SK-N-SH (cell line): ENCODE measurements at regions not wholly inside any gene's neighbourhood (a gene's known extent, or its start where the extent isn't known, plus 50 kb on each side); places are given as distances from the start of the nearest gene placed in this dataset.

Experiments used
- CTCF ChIA-PET: fragments of 300-600, 350-600 bp; formaldehyde crosslinking; extraction: SDS; loops from one replicate; lab custom pipeline; 2021; lab: Yijun Ruan, JAX
- POLR2A ChIA-PET: fragments of 350-600 bp; sonication (Branson Sonifier 250); formaldehyde crosslinking; extraction: SDS; loops from one replicate; lab custom pipeline; 2020; ENCODE audit warnings: antibody characterized with exemption, inconsistent platforms; lab: Yijun Ruan, JAX
- DNase-seq: peaks from one replicate; pipeline ENCODE4 v3.0.0; 2012
- H2AFZ ChIP-seq: fragments of 200-600 bp; sonication (generic); 2 replicates; pipeline ENCODE4 v1.8.1; 2016; ENCODE audit warnings: antibody characterized with exemption, mild to moderate bottlenecking, low read depth
- H3F3A ChIP-seq: fragments of 200-600 bp; sonication (generic); replicated peaks from 2 replicates; pipeline ENCODE3; 2016; ENCODE audit warnings: antibody characterized with exemption, mild to moderate bottlenecking; ENCODE audit not compliant: insufficient read depth
- H3K27ac ChIP-seq, 2 experiments: fragments of 200-500 bp in 1 of 2; fragments of 200-600 bp in 1 of 2; sonication (Bioruptor generic) in 1 of 2; sonication (generic), shearing (Covaris generic) in 1 of 2; 2 replicates each; pipeline versions ENCODE4 v1.5.1 to v1.6.1; 2014 to 2016; ENCODE audit warnings: low read depth in 2 of 2, inconsistent platforms in 1 of 2, low read length in 1 of 2, mild to moderate bottlenecking in 1 of 2, mixed read lengths in 1 of 2
- H3K27me3 ChIP-seq: fragments of 200-600 bp; sonication (generic), shearing (Covaris generic); 2 replicates; pipeline ENCODE4 v1.6.1; 2016; ENCODE audit warnings: mixed run types; ENCODE audit not compliant: insufficient read depth
- H3K36me3 ChIP-seq, 2 experiments: fragments of 200-500 bp in 1 of 2; fragments of 200-600 bp in 1 of 2; sonication (Bioruptor generic) in 1 of 2; sonication (generic) in 1 of 2; replicated peaks in 1 of 2; 2 replicates each; pipeline versions ENCODE3 to v1.5.1; 2014 to 2016; ENCODE audit warnings: low read length in 1 of 2, mild to moderate bottlenecking in 1 of 2; ENCODE audit not compliant: insufficient read depth in 2 of 2, control insufficient read depth in 1 of 2
- H3K4me1 ChIP-seq, 2 experiments: fragments of 200-500 bp in 1 of 2; fragments of 200-600 bp in 1 of 2; sonication (Bioruptor generic) in 1 of 2; sonication (generic), shearing (Covaris generic) in 1 of 2; 2 replicates each; pipeline versions ENCODE4 v1.5.1 to v1.6.1; 2014 to 2016; ENCODE audit warnings: low read depth in 1 of 2, low read length in 1 of 2, mixed run types in 1 of 2; ENCODE audit not compliant: insufficient read depth in 2 of 2, control insufficient read depth in 1 of 2
- H3K4me2 ChIP-seq: fragments of 200-600 bp; sonication (generic), shearing (Covaris generic); 2 replicates; pipeline ENCODE4 v1.6.1; 2017; ENCODE audit warnings: mixed run types
- H3K4me3 ChIP-seq, 2 experiments: fragments of 200-500 bp in 1 of 2; fragments of 200-600 bp in 1 of 2; sonication (Bioruptor generic) in 1 of 2; sonication (generic), shearing (Covaris generic) in 1 of 2; 2 replicates each; pipeline versions ENCODE4 v1.5.1 to v1.8.1; 2014 to 2016; ENCODE audit warnings: low read depth in 2 of 2, inconsistent platforms in 1 of 2, low read length in 1 of 2, mild to moderate bottlenecking in 1 of 2, mixed read lengths in 1 of 2, moderate library complexity in 1 of 2
- H3K79me2 ChIP-seq: fragments of 200-600 bp; sonication (generic); 2 replicates; pipeline ENCODE4 v1.8.1; 2017; ENCODE audit warnings: mild to moderate bottlenecking; ENCODE audit not compliant: insufficient read depth
- H3K9ac ChIP-seq: fragments of 200-600 bp; sonication (generic); 2 replicates; pipeline ENCODE4 v1.6.1; 2017; ENCODE audit warnings: mixed run types
- H3K9me2 ChIP-seq: fragments of 200-600 bp; sonication (generic); 2 replicates; pipeline ENCODE4 v1.6.1; 2017; ENCODE audit warnings: mixed run types
- H3K9me3 ChIP-seq: fragments of 200-600 bp; sonication (generic); 2 replicates; pipeline ENCODE4 v1.6.1; 2017; ENCODE audit warnings: mixed run types, mild to moderate bottlenecking, moderate library complexity
- H4K20me1 ChIP-seq: fragments of 200-600 bp; sonication (generic); 2 replicates; pipeline ENCODE4 v1.6.1; 2017; ENCODE audit warnings: mild to moderate bottlenecking, mixed run types; ENCODE audit not compliant: insufficient read depth
- ELF1 ChIP-seq: IDR thresholded peaks from 2 replicates; pipeline ENCODE4 v1.4.0; 2012
- EZH2phosphoT487 ChIP-seq: fragments of 200-600 bp; sonication (generic); IDR thresholded peaks from 2 replicates; pipeline ENCODE4 v1.6.1; 2017; ENCODE audit warnings: low read depth, mixed run types, mild to moderate bottlenecking, antibody characterized with exemption, moderate library complexity, borderline replicate concordance
- FOSL2 ChIP-seq: IDR thresholded peaks from 2 replicates; pipeline ENCODE4 v1.4.0; 2012; ENCODE audit warnings: low read depth, mild to moderate bottlenecking, moderate library complexity, borderline replicate concordance
- FOXM1 ChIP-seq: IDR thresholded peaks from 2 replicates; pipeline ENCODE4 v1.4.0; 2012; ENCODE audit warnings: low read depth, mild to moderate bottlenecking
- JUND ChIP-seq: IDR thresholded peaks from 2 replicates; pipeline ENCODE4 v1.4.0; 2012
- MEF2A ChIP-seq: IDR thresholded peaks from 2 replicates; pipeline ENCODE4 v1.4.0; 2012; ENCODE audit warnings: low read depth, borderline replicate concordance
- MXI1 ChIP-seq: IDR thresholded peaks from 2 replicates; pipeline ENCODE4 v1.6.1; 2012; ENCODE audit warnings: mild to moderate bottlenecking, low read depth, low read length, improper control_type of control experiment
- NFIC ChIP-seq: IDR thresholded peaks from 2 replicates; pipeline ENCODE4 v1.4.0; 2012; ENCODE audit warnings: borderline replicate concordance
- NRF1 ChIP-seq: IDR thresholded peaks from 2 replicates; pipeline ENCODE4 v1.6.1; 2012; ENCODE audit warnings: low read depth, mild to moderate bottlenecking, low read length
- PBX3 ChIP-seq: IDR thresholded peaks from 2 replicates; pipeline ENCODE4; 2012
- POLR2AphosphoS5 ChIP-seq: IDR thresholded peaks from 2 replicates; pipeline ENCODE4 v1.6.1; 2012; ENCODE audit warnings: low read depth, low read length
- RAD21 ChIP-seq: IDR thresholded peaks from 2 replicates; pipeline ENCODE4 v1.6.1; 2012; ENCODE audit warnings: mild to moderate bottlenecking, low read length
- RFX5 ChIP-seq: IDR thresholded peaks from 2 replicates; pipeline ENCODE4 v1.6.1; 2012; ENCODE audit warnings: mild to moderate bottlenecking, improper control_type of control experiment, low read length
- RXRA ChIP-seq: IDR thresholded peaks from 2 replicates; pipeline ENCODE4 v1.4.0; 2012; ENCODE audit warnings: low read depth, mild to moderate bottlenecking, borderline replicate concordance
- SIN3A ChIP-seq: IDR thresholded peaks from 2 replicates; pipeline ENCODE4 v1.6.1; 2012; ENCODE audit warnings: low read depth, mild to moderate bottlenecking, low read length, moderate library complexity, borderline replicate concordance
- TAF1 ChIP-seq: IDR thresholded peaks from 2 replicates; pipeline ENCODE4 v1.6.1; 2012; ENCODE audit warnings: low read depth, mild to moderate bottlenecking, low read length, moderate library complexity, borderline replicate concordance
- TEAD4 ChIP-seq: IDR thresholded peaks from 2 replicates; pipeline ENCODE4 v1.4.0; 2012; ENCODE audit warnings: mild to moderate bottlenecking, borderline replicate concordance; ENCODE audit not compliant: insufficient read depth
- USF2 ChIP-seq: fragments of 150-350 bp; IDR thresholded peaks from 2 replicates; pipeline ENCODE4 v1.6.1; 2017; ENCODE audit warnings: antibody characterized with exemption, low read length, low read depth, borderline replicate concordance
- WGBS: methylation state at CpG from one replicate; pipeline ENCODE4 v1.1.6; 2017; ENCODE audit warnings: low lambda C conversion rate; 5-methylcytosine and 5-hydroxymethylcytosine counted together
- TF ChIP-seq, protein P1 (sequence below): IDR thresholded peaks from 2 replicates; pipeline ENCODE4 v1.6.1; 2012; ENCODE audit warnings: mild to moderate bottlenecking, low read depth, low read length, moderate library complexity
- TF ChIP-seq, protein P2 (sequence below): IDR thresholded peaks from 2 replicates; pipeline ENCODE4 v1.4.0; 2012; ENCODE audit warnings: low read depth

DNA sequence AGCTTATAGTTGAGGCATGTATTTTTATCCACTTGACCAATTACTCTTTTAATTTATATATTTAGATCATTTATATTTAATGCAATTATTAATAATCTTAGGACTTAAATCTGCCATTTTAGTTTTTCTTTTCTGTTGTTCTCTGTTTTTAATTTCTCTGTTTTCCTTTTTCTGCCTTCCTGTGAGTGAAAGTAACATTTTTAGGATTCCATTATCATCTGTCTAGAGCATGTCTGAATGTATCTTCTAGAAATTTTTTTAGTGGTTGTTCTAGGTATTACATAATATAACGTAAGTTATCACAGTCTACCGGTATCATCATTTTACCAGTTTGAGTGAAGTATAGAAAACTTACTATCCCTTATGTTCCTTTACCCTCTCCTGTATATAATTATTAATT is 197.3 kb downstream of the UNC5CL start:
- Histone ChIP-seq H3K4me1 (peaks cover 0 to 6% of the 10 kb centered on the region in 2 experiments; a peak in 1 of 4 replicates), H3K4me3 (no peak overlapping the region), H3K27me3 (no peaks in the 10 kb centered on the region; the same call in 1 of the 2 replicates), H2AFZ (no peak overlapping the region), H3K27ac (no peak overlapping the region), H3K9ac (no peak overlapping the region), H3K79me2 (no peaks in the 10 kb centered on the region), H3K36me3 (no peaks in the 10 kb centered on the region), H3K9me2 (no peaks in the 10 kb centered on the region), H3K4me2 (no peak overlapping the region), H4K20me1 (no peaks in the 10 kb centered on the region), H3K9me3 (no peaks in the 10 kb centered on the region; the same call in 1 of the 2 replicates), H3F3A (no peaks in the 10 kb centered on the region)
- 82% methylated on average over 2 of the region's 2 CpGs for WGBS
- no peak for TF ChIP-seq TAF1
- no peak for TF ChIP-seq FOSL2
- TF ChIP-seq RFX5: no peak
- no peak for TF ChIP-seq MEF2A
- no peak for TF ChIP-seq POLR2AphosphoS5
- TF ChIP-seq SIN3A: no peak
- TF ChIP-seq, protein P1, sequence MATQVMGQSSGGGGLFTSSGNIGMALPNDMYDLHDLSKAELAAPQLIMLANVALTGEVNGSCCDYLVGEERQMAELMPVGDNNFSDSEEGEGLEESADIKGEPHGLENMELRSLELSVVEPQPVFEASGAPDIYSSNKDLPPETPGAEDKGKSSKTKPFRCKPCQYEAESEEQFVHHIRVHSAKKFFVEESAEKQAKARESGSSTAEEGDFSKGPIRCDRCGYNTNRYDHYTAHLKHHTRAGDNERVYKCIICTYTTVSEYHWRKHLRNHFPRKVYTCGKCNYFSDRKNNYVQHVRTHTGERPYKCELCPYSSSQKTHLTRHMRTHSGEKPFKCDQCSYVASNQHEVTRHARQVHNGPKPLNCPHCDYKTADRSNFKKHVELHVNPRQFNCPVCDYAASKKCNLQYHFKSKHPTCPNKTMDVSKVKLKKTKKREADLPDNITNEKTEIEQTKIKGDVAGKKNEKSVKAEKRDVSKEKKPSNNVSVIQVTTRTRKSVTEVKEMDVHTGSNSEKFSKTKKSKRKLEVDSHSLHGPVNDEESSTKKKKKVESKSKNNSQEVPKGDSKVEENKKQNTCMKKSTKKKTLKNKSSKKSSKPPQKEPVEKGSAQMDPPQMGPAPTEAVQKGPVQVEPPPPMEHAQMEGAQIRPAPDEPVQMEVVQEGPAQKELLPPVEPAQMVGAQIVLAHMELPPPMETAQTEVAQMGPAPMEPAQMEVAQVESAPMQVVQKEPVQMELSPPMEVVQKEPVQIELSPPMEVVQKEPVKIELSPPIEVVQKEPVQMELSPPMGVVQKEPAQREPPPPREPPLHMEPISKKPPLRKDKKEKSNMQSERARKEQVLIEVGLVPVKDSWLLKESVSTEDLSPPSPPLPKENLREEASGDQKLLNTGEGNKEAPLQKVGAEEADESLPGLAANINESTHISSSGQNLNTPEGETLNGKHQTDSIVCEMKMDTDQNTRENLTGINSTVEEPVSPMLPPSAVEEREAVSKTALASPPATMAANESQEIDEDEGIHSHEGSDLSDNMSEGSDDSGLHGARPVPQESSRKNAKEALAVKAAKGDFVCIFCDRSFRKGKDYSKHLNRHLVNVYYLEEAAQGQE: no peak
- no peak for TF ChIP-seq NRF1
- TF ChIP-seq EZH2phosphoT487: no peak
- TF ChIP-seq USF2: no peak
- TF ChIP-seq, protein P2, sequence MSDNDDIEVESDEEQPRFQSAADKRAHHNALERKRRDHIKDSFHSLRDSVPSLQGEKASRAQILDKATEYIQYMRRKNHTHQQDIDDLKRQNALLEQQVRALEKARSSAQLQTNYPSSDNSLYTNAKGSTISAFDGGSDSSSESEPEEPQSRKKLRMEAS: no peak
- no peak for TF ChIP-seq NFIC
- no peak for DNase-seq
- POLR2A ChIA-PET: no interaction called here
- CTCF ChIA-PET: interaction anchor here (0.7 to 0.8 kb wide), 2 partner anchors 11 to 909 kb away, joined by 3 read pairs; no protein-coding TSS in a partner anchor

GRCh38 chr6:40832691-40833090 is 206.3 kb downstream of the UNC5CL start:
- H3K4me1 ChIP-seq: no peaks in the 10 kb centered on the region; a peak in 1 of 4 replicates
- TF ChIP-seq JUND (no peak), RAD21 (no peak), POLR2AphosphoS5 (no peak), FOSL2 (no peak), RXRA (no peak), FOXM1 (no peak), PBX3 (no peak), MXI1 (no peak), ELF1 (no peak), TEAD4 (no peak), SIN3A (no peak), NFIC (no peak)
- POLR2A ChIA-PET: no interaction called here
- H3K27ac ChIP-seq: no peak overlapping the region
- no peaks in the 10 kb centered on the region for H3K9me2 ChIP-seq
- H3K36me3 ChIP-seq: no peaks in the 10 kb centered on the region
- H3K4me3 ChIP-seq: no peak overlapping the region
- H2AFZ ChIP-seq: no peak overlapping the region
- H3K79me2 ChIP-seq: no peaks in the 10 kb centered on the region
- no peak for DNase-seq
- CTCF ChIA-PET: interaction anchor here (1.3 kb wide), 1 partner anchor 80 kb away, joined by 3 read pairs; no protein-coding TSS in a partner anchor
- H4K20me1 ChIP-seq: no peaks in the 10 kb centered on the region
- no peak overlapping the region for H3K4me2 ChIP-seq
- H3F3A ChIP-seq: no peaks in the 10 kb centered on the region
- no peak overlapping the region for H3K9ac ChIP-seq
- H3K27me3 ChIP-seq: no peaks in the 10 kb centered on the region; the same call in 1 of the 2 replicates
- no peaks in the 10 kb centered on the region for H3K9me3 ChIP-seq
- WGBS: 57% methylated on average over 4 of the region's 4 CpGs
